Fibroblast of pulmonary artery (primary cell): ENCODE measurements at regions not wholly inside any gene's neighbourhood (a gene's known extent, or its start where the extent isn't known, plus 50 kb on each side); places are given as distances from the start of the nearest gene placed in this dataset.

ENCODE experiments used
- DNase-seq: peaks from one replicate; pipeline ENCODE4 v3.0.0-alpha.2; 2010; ENCODE audit warnings: low read depth
- H3K4me3 ChIP-seq: replicated peaks from 2 replicates; pipeline ENCODE4 v1.5.1; 2011; ENCODE audit warnings: low read depth, mild to moderate bottlenecking, control low read depth, low read length, moderate library complexity
- TF ChIP-seq, protein P1 (sequence below): IDR thresholded peaks from 2 replicates; pipeline ENCODE4 v1.5.1; 2011; ENCODE audit warnings: mild to moderate bottlenecking, control low read depth, low read length, inconsistent platforms; ENCODE audit errors: missing control alignments

DNA sequence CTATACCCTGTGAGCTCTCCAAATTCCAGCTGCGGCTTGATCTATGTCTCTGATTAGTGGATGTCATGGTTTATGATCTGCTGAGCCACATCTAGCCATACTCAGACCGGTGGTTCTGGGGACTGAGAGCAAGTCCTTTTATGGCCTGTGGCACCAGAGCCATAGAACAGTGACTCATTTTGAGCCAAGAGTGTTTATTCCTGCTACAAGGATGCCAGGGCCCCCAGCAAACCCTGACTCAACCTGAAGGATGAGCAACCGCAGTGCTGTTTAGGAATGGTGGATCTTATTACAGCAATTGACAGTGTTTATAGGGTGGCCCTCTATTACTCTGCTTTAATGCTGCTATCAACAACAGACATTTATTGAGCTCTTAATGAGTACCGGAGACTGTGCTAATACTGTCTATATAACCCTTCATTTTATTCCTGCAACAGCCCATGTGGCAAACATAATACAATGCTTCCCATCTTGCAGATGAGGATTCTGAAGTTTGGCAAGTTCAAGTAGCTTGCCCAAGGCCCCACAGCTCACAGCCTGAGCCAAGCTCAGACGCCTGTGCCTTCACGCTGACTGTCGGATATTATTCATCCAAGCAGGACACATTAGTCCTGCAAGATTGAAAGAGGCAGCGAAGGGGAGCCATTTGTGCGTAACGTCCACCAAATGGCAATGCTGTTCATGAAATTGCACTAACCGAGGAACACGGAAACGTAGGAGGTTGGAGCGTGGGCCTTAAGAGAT, 273.6 kb upstream of the PWP1 start:
- DNase-seq: peak; percentile 6
- TF ChIP-seq, protein P1, sequence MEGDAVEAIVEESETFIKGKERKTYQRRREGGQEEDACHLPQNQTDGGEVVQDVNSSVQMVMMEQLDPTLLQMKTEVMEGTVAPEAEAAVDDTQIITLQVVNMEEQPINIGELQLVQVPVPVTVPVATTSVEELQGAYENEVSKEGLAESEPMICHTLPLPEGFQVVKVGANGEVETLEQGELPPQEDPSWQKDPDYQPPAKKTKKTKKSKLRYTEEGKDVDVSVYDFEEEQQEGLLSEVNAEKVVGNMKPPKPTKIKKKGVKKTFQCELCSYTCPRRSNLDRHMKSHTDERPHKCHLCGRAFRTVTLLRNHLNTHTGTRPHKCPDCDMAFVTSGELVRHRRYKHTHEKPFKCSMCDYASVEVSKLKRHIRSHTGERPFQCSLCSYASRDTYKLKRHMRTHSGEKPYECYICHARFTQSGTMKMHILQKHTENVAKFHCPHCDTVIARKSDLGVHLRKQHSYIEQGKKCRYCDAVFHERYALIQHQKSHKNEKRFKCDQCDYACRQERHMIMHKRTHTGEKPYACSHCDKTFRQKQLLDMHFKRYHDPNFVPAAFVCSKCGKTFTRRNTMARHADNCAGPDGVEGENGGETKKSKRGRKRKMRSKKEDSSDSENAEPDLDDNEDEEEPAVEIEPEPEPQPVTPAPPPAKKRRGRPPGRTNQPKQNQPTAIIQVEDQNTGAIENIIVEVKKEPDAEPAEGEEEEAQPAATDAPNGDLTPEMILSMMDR: no peak
- H3K4me3 ChIP-seq: no peak overlapping the region

- no peak overlapping the region for H3K4me3 ChIP-seq
- TF ChIP-seq, protein P1: no peak
- no peak for DNase-seq
Observed at GRCh38 chr12:107415071-107415470, 270.5 kb upstream of the PWP1 start.

GRCh38 chr12:107415834-107416233, 269.8 kb upstream of the PWP1 start:
- no peak overlapping the region for H3K4me3 ChIP-seq
- TF ChIP-seq, protein P1: no peak
- DNase-seq: no peak

DNA sequence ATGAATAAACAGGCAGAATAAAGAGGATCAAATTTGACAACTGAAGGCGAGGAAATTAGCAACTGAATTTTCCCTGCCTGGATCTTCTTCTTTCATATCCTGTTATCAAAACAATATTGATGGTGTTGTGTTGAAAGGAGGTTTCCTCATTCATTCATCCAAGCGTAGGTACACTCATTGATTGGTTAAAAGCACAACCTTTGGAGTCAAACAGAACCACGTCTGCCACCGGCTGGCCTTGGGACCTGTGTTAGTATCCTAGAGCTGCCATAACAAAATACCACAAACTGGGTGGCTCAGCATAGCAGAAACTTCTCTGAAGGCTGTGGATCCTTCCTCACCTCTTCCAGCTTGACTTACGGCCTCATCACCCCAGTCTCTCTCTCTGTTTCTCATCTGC, 268.6 kb upstream of the PWP1 start:
- TF ChIP-seq, protein P1: no peak
- no peak overlapping the region for H3K4me3 ChIP-seq
- no peak for DNase-seq

- DNase-seq: no peak
Observed at GRCh38 chr12:107418981-107419380, 266.6 kb upstream of the PWP1 start.

DNA sequence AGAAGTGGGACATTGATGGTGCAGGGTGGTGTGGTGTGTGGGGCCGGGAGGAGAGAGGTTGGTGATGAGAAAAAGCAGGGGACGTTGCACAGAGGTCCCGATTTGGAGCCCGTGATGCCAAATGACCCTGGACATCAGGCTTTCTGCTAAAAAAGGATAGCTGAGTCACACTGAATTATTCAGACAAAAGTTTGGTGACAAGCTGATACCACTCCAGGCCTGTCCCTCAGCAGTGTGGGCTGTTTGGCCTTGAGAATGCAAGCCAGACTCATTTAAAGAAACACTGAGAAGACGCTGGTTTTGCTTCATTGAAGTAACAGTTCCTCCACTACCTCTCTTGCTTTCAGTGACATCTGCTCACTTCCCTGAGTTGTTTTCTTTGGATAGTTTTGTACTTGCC, 262.1 kb upstream of the PWP1 start:
- TF ChIP-seq, protein P1: no peak
- no peak overlapping the region for H3K4me3 ChIP-seq

More at GRCh38 chr12:107418981-107419380, 266.6 kb upstream of the PWP1 start:
- TF ChIP-seq, protein P1: no peak
- no peak overlapping the region for H3K4me3 ChIP-seq

DNA sequence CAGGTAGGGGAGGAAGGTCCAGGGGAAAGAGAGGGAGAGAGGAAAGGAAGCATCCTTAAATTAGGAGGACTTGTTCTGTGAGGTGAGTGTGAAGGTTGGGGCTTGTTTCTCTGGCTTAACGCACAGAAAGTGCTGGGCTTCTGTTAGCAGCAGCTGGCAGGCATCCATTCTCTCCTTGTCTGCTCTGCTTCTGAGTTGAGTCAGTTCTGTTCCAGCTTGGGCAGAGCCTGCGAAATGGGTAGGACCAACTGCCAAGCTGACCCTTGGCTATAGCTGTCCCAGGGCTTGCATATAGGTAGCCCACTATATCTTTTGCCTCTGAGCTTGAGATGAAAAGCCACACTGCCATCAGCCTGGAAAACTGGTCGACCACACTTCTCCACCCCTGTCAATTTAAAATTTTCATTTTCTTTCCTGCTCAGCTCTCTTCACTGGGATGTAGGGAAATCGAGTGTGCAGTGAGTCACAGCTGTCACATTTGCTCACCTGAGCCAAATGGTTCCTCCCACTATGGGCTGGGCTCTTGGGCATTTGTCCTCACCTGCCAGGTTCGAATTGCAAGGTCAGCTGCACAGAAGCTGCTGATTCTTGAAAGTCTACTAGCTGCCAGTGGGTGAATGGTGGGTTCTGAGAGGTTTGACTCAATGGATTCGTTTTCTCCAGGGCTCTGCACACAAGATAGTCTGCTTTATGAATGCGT, 256.4 kb upstream of the PWP1 start:
- H3K4me3 ChIP-seq: no peak overlapping the region
- TF ChIP-seq, protein P1: no peak
- no peak for DNase-seq

More for the DNA sequence above, 262.1 kb upstream of the PWP1 start:
- DNase-seq: no peak
